Endothelial cell (in vitro differentiated cells): ENCODE measurements at regions not wholly inside any gene's neighbourhood (a gene's known extent, or its start where the extent isn't known, plus 50 kb on each side); places are given as distances from the start of the nearest gene placed in this dataset.

ENCODE experiments used
- DNase-seq: peaks from one replicate; pipeline ENCODE4 v3.0.0; 2021; ENCODE audit warnings: low spot score
- H3K27ac Mint-ChIP-seq: one replicate; pipeline ENCODE4 v1.8.0; 2021; ENCODE audit warnings: mixed read lengths, inconsistent platforms; ENCODE audit not compliant: unreplicated experiment
- H3K27me3 Mint-ChIP-seq: one replicate; pipeline ENCODE4 v1.8.0; 2021; ENCODE audit warnings: mild to moderate bottlenecking, moderate library complexity, mixed read lengths, inconsistent platforms; ENCODE audit not compliant: unreplicated experiment
- H3K36me3 Mint-ChIP-seq: one replicate; pipeline ENCODE4 v1.8.0; 2021; ENCODE audit warnings: mild to moderate bottlenecking, low read depth, mixed read lengths, inconsistent platforms; ENCODE audit not compliant: unreplicated experiment
- H3K4me1 Mint-ChIP-seq: one replicate; pipeline ENCODE4 v1.8.0; 2021; ENCODE audit warnings: mild to moderate bottlenecking, mixed read lengths, inconsistent platforms; ENCODE audit not compliant: unreplicated experiment
- H3K4me3 Mint-ChIP-seq: one replicate; pipeline ENCODE4 v1.8.0; 2021; ENCODE audit warnings: mild to moderate bottlenecking, mixed read lengths, inconsistent platforms; ENCODE audit not compliant: unreplicated experiment
- H3K9me3 Mint-ChIP-seq: one replicate; pipeline ENCODE4 v1.8.0; 2021; ENCODE audit warnings: mixed read lengths, inconsistent platforms; ENCODE audit not compliant: unreplicated experiment
- CTCF ChIP-seq: fragments of 200-600 bp; sonication (generic); IDR thresholded peaks from one replicate; pipeline ENCODE4 v1.5.0; 2021; ENCODE audit warnings: antibody characterized with exemption; ENCODE audit not compliant: unreplicated experiment

GRCh38 chr6:81844686-81845085 is 92.2 kb upstream of the TENT5A start:
- Mint-ChIP-seq H3K27me3 (no peaks in the 10 kb centered on the region), H3K4me1 (peaks cover 23% of the 10 kb centered on the region), H3K36me3 (no peaks in the 10 kb centered on the region), H3K9me3 (no peaks in the 10 kb centered on the region), H3K27ac (no peak overlapping the region), H3K4me3 (no peak overlapping the region)
- TF ChIP-seq CTCF: no peak
- no peak for DNase-seq

GRCh38 chr6:81843302-81843701 is 90.8 kb upstream of the TENT5A start:
- peaks cover 23% of the 10 kb centered on the region for H3K4me1 Mint-ChIP-seq
- H3K9me3 Mint-ChIP-seq: no peaks in the 10 kb centered on the region
- H3K27ac Mint-ChIP-seq: no peak overlapping the region
- no peak overlapping the region for H3K4me3 Mint-ChIP-seq
- no peaks in the 10 kb centered on the region for H3K36me3 Mint-ChIP-seq
- no peaks in the 10 kb centered on the region for H3K27me3 Mint-ChIP-seq
- no peak for TF ChIP-seq CTCF
- DNase-seq: no peak

- no peak overlapping the region for H3K27ac Mint-ChIP-seq
- TF ChIP-seq CTCF: no peak
- H3K4me1 Mint-ChIP-seq: peaks cover 19% of the 10 kb centered on the region
- H3K9me3 Mint-ChIP-seq: no peaks in the 10 kb centered on the region
- no peaks in the 10 kb centered on the region for H3K36me3 Mint-ChIP-seq
- H3K27me3 Mint-ChIP-seq: no peaks in the 10 kb centered on the region
- DNase-seq: no peak
- H3K4me3 Mint-ChIP-seq: no peak overlapping the region
Observed at GRCh38 chr6:81842254-81842653, 89.8 kb upstream of the TENT5A start.

- no peak overlapping the region for H3K27ac Mint-ChIP-seq
- TF ChIP-seq CTCF: no peak
- no peak for DNase-seq
- peaks cover 4% of the 10 kb centered on the region for H3K4me1 Mint-ChIP-seq
- H3K36me3 Mint-ChIP-seq: no peaks in the 10 kb centered on the region
- H3K9me3 Mint-ChIP-seq: no peaks in the 10 kb centered on the region
- no peak overlapping the region for H3K4me3 Mint-ChIP-seq
- no peaks in the 10 kb centered on the region for H3K27me3 Mint-ChIP-seq
Observed at GRCh38 chr6:81838724-81839426, 86.4 kb upstream of the TENT5A start.

GRCh38 chr6:81838031-81838430 is 85.5 kb upstream of the TENT5A start:
- no peaks in the 10 kb centered on the region for H3K36me3 Mint-ChIP-seq
- no peaks in the 10 kb centered on the region for H3K27me3 Mint-ChIP-seq
- H3K27ac Mint-ChIP-seq: no peak overlapping the region
- DNase-seq: no peak
- H3K9me3 Mint-ChIP-seq: no peaks in the 10 kb centered on the region
- TF ChIP-seq CTCF: no peak
- no peak overlapping the region for H3K4me3 Mint-ChIP-seq
- no peaks in the 10 kb centered on the region for H3K4me1 Mint-ChIP-seq
